IMR-90 (cell line): ENCODE measurements at regions not wholly inside any gene's neighbourhood (a gene's known extent, or its start where the extent isn't known, plus 50 kb on each side); places are given as distances from the start of the nearest gene placed in this dataset.

Experiments used
- CEBPB ChIP-seq: IDR thresholded peaks from 2 replicates; pipeline ENCODE4 v1.6.1; 2012; ENCODE audit warnings: low read depth, low read length, improper control_type of control experiment
- POLR2A ChIP-seq: IDR thresholded peaks from 2 replicates; pipeline ENCODE4 v1.6.1; 2012; ENCODE audit warnings: mild to moderate bottlenecking, low read depth, low read length
- RAD21 ChIP-seq: IDR thresholded peaks from 2 replicates; pipeline ENCODE4 v1.6.1; 2012; ENCODE audit warnings: low read length, improper control_type of control experiment
- RFX5 ChIP-seq: IDR thresholded peaks from 2 replicates; pipeline ENCODE4 v1.8.0; 2012; ENCODE audit warnings: low read depth, mild to moderate bottlenecking, low read length, moderate library complexity
- TF ChIP-seq, protein P1 (sequence below): conservative IDR thresholded peaks from 2 replicates; pipeline ENCODE4 v1.5.1; 2012; ENCODE audit warnings: mild to moderate bottlenecking, low read depth, low read length, improper control_type of control experiment

GRCh38 chr18:43952398-43952797, 675.1 kb upstream of the SYT4 start:
- TF ChIP-seq CEBPB = no peak
- TF ChIP-seq POLR2A = no peak
- no peak for TF ChIP-seq RFX5
- no peak for TF ChIP-seq RAD21
- TF ChIP-seq, protein P1, sequence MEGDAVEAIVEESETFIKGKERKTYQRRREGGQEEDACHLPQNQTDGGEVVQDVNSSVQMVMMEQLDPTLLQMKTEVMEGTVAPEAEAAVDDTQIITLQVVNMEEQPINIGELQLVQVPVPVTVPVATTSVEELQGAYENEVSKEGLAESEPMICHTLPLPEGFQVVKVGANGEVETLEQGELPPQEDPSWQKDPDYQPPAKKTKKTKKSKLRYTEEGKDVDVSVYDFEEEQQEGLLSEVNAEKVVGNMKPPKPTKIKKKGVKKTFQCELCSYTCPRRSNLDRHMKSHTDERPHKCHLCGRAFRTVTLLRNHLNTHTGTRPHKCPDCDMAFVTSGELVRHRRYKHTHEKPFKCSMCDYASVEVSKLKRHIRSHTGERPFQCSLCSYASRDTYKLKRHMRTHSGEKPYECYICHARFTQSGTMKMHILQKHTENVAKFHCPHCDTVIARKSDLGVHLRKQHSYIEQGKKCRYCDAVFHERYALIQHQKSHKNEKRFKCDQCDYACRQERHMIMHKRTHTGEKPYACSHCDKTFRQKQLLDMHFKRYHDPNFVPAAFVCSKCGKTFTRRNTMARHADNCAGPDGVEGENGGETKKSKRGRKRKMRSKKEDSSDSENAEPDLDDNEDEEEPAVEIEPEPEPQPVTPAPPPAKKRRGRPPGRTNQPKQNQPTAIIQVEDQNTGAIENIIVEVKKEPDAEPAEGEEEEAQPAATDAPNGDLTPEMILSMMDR = no peak
